ENCODE measurements at regions not wholly inside any gene's neighbourhood (a gene's known extent, or its start where the extent isn't known, plus 50 kb on each side); places are given as distances from the start of the nearest gene placed in this dataset.
"Not testable (repeated sequence)": the region's sequence is repeated elsewhere in the genome, so short reads cannot be mapped to it uniquely, and the experiment has no call there.

GRCh38 chr4:54993473-54994026 is 131.8 kb downstream of the KDR start:
- DNase-seq; H3K27me3 ChIP-seq (replicated peaks in 2 of 5; ENCODE audit: control insufficient read depth in 4 of 5, insufficient read depth in 5 of 5, low read length in 4 of 5); H3K4me1 ChIP-seq (ENCODE audit: control extremely low read depth in 1 of 4, control insufficient read depth in 4 of 4, insufficient read depth in 4 of 4, low read length in 3 of 4); CTCF ChIA-PET; POLR2A ChIA-PET; H3K36me3 ChIP-seq (ENCODE audit: control insufficient read depth in 4 of 4, insufficient read depth in 4 of 4, low read length in 3 of 4); H3K27ac ChIP-seq (ENCODE audit: insufficient read depth in 1 of 2, low read depth in 1 of 2, low read length in 2 of 2, poor library complexity in 1 of 2, severe bottlenecking in 2 of 2); H3K4me3 ChIP-seq (ENCODE audit: control insufficient read depth in 1 of 7, extremely low read depth in 1 of 7, insufficient read depth in 4 of 7, low read depth in 2 of 7, low read length in 6 of 7): not testable (repeated sequence)
- peaks cover 0 to 11% (median 2%) of the 10 kb centered on the region in 5 experiments for H3K9me3 ChIP-seq (ENCODE audit: control extremely low read depth in 1 of 5, control insufficient read depth in 4 of 5, insufficient read depth in 2 of 5, low read depth in 1 of 5, low read length in 4 of 5)
- 91% methylated on average over 23 of the region's 28 CpGs for WGBS (ENCODE audit: insufficient coverage)

DNA sequence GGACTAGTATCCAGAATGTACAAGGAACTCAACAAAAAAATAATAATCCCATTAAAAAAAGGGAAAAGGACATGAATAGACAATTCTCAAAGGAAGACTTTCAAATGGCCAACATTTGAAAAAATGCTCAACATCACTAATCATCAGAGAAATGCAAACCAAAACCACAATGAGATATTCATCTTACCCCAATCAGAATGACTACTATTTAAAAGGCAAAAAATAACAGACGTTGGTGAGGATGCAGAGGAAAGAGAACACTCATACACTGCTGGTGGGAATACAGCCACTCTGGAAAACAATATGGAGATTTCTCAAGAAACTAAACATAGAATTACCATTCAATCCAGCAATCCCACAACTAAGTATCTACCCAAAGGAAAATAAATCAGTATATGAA is 133.1 kb downstream of the KDR start:
- POLR2A ChIA-PET = no interaction called here
- no peaks in the 10 kb centered on the region for H3K27me3 ChIP-seq (replicated peaks in 2 of 5; ENCODE audit: control insufficient read depth in 4 of 5, insufficient read depth in 5 of 5, low read length in 4 of 5)
- H3K9me3 ChIP-seq (ENCODE audit: control extremely low read depth in 1 of 5, control insufficient read depth in 4 of 5, insufficient read depth in 2 of 5, low read depth in 1 of 5, low read length in 4 of 5) = peaks cover 0 to 22% (median 5%) of the 10 kb centered on the region in 5 experiments
- no CpG with 5 or more reads among the region's 1 CpG for WGBS (ENCODE audit: insufficient coverage)
- no peak overlapping the region for H3K27ac ChIP-seq (ENCODE audit: insufficient read depth in 1 of 2, low read depth in 1 of 2, low read length in 2 of 2, poor library complexity in 1 of 2, severe bottlenecking in 2 of 2)
- no peaks in the 10 kb centered on the region for H3K36me3 ChIP-seq (ENCODE audit: control insufficient read depth in 4 of 4, insufficient read depth in 4 of 4, low read length in 3 of 4)
- CTCF ChIA-PET = no interaction called here
- DNase-seq = no peak
- no peak overlapping the region for H3K4me3 ChIP-seq (ENCODE audit: control insufficient read depth in 1 of 7, extremely low read depth in 1 of 7, insufficient read depth in 4 of 7, low read depth in 2 of 7, low read length in 6 of 7)
- H3K4me1 ChIP-seq (ENCODE audit: control extremely low read depth in 1 of 4, control insufficient read depth in 4 of 4, insufficient read depth in 4 of 4, low read length in 3 of 4) = no peaks in the 10 kb centered on the region

GRCh38 chr4:54988655-54989054 is 136.7 kb downstream of the KDR start:
- ChIA-PET POLR2A (no interaction called here), CTCF (no interaction called here)
- Histone ChIP-seq H3K27ac (ENCODE audit: insufficient read depth in 1 of 2, low read depth in 1 of 2, low read length in 2 of 2, poor library complexity in 1 of 2, severe bottlenecking in 2 of 2) (no peak overlapping the region), H3K27me3 (replicated peaks in 2 of 5; ENCODE audit: control insufficient read depth in 4 of 5, insufficient read depth in 5 of 5, low read length in 4 of 5) (no peaks in the 10 kb centered on the region), H3K4me1 (ENCODE audit: control extremely low read depth in 1 of 4, control insufficient read depth in 4 of 4, insufficient read depth in 4 of 4, low read length in 3 of 4) (no peaks in the 10 kb centered on the region), H3K9me3 (ENCODE audit: control extremely low read depth in 1 of 5, control insufficient read depth in 4 of 5, insufficient read depth in 2 of 5, low read depth in 1 of 5, low read length in 4 of 5) (peaks cover 0 to 29% (median 5%) of the 10 kb centered on the region in 5 experiments), H3K36me3 (ENCODE audit: control insufficient read depth in 4 of 4, insufficient read depth in 4 of 4, low read length in 3 of 4) (no peaks in the 10 kb centered on the region), H3K4me3 (ENCODE audit: control insufficient read depth in 1 of 7, extremely low read depth in 1 of 7, insufficient read depth in 4 of 7, low read depth in 2 of 7, low read length in 6 of 7) (no peak overlapping the region)
- no peak for DNase-seq

- WGBS (ENCODE audit: insufficient coverage) = 98% methylated on average over 5 of the region's 5 CpGs
- H3K27ac ChIP-seq (ENCODE audit: insufficient read depth in 1 of 2, low read depth in 1 of 2, low read length in 2 of 2, poor library complexity in 1 of 2, severe bottlenecking in 2 of 2) = no peak overlapping the region
- H3K4me1 ChIP-seq (ENCODE audit: control extremely low read depth in 1 of 4, control insufficient read depth in 4 of 4, insufficient read depth in 4 of 4, low read length in 3 of 4) = no peaks in the 10 kb centered on the region
- no peak overlapping the region for H3K4me3 ChIP-seq (ENCODE audit: control insufficient read depth in 1 of 7, extremely low read depth in 1 of 7, insufficient read depth in 4 of 7, low read depth in 2 of 7, low read length in 6 of 7)
- ChIA-PET CTCF (no interaction called here), POLR2A (no interaction called here)
- no peaks in the 10 kb centered on the region for H3K36me3 ChIP-seq (ENCODE audit: control insufficient read depth in 4 of 4, insufficient read depth in 4 of 4, low read length in 3 of 4)
- H3K9me3 ChIP-seq (ENCODE audit: control extremely low read depth in 1 of 5, control insufficient read depth in 4 of 5, insufficient read depth in 2 of 5, low read depth in 1 of 5, low read length in 4 of 5) = peaks cover 0 to 29% (median 3%) of the 10 kb centered on the region in 5 experiments
- no peak for DNase-seq
- H3K27me3 ChIP-seq (replicated peaks in 2 of 5; ENCODE audit: control insufficient read depth in 4 of 5, insufficient read depth in 5 of 5, low read length in 4 of 5) = no peaks in the 10 kb centered on the region
These were observed 139.1 kb downstream of the KDR start for GRCh38 chr4:54986095-54986846.

GRCh38 chr4:54976682-54977081 is 148.7 kb downstream of the KDR start:
- Histone ChIP-seq H3K27me3 (replicated peaks in 2 of 5; ENCODE audit: control insufficient read depth in 4 of 5, insufficient read depth in 5 of 5, low read length in 4 of 5) (no peaks in the 10 kb centered on the region), H3K36me3 (ENCODE audit: control insufficient read depth in 4 of 4, insufficient read depth in 4 of 4, low read length in 3 of 4) (no peaks in the 10 kb centered on the region), H3K9me3 (ENCODE audit: control extremely low read depth in 1 of 5, control insufficient read depth in 4 of 5, insufficient read depth in 2 of 5, low read depth in 1 of 5, low read length in 4 of 5) (peaks cover 0 to 11% (median 0%) of the 10 kb centered on the region in 5 experiments), H3K4me3 (ENCODE audit: control insufficient read depth in 1 of 7, extremely low read depth in 1 of 7, insufficient read depth in 4 of 7, low read depth in 2 of 7, low read length in 6 of 7) (no peak overlapping the region), H3K27ac (ENCODE audit: insufficient read depth in 1 of 2, low read depth in 1 of 2, low read length in 2 of 2, poor library complexity in 1 of 2, severe bottlenecking in 2 of 2) (no peak overlapping the region), H3K4me1 (ENCODE audit: control extremely low read depth in 1 of 4, control insufficient read depth in 4 of 4, insufficient read depth in 4 of 4, low read length in 3 of 4) (no peaks in the 10 kb centered on the region)
- CTCF ChIA-PET = no interaction called here
- POLR2A ChIA-PET = no interaction called here
- WGBS (ENCODE audit: insufficient coverage) = 94% methylated on average over 4 of the region's 4 CpGs
- DNase-seq = no peak

DNA sequence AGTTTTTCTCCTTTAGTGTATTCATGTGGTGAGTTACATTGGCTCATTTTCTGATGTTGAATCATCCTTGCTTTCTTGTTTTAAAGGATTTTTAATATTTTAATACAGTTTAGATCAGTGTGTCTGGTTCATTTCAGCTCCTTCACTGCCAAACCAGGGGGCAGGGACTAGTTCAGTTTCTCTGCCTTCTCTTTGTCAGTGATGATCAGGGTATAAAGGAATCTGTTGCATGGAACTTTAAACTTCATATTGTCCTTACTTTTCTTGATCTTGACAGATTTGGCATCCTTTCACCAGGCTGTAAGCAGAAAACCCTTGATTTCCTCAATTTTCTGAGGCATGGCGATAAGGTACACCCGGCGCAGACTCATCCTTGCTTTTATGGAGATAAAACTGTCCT is 149.4 kb downstream of the KDR start:
- H3K27ac ChIP-seq (ENCODE audit: insufficient read depth in 1 of 2, low read depth in 1 of 2, low read length in 2 of 2, poor library complexity in 1 of 2, severe bottlenecking in 2 of 2) = no peak overlapping the region
- WGBS (ENCODE audit: insufficient coverage) = no CpG with 5 or more reads among the region's 3 CpGs
- CTCF ChIA-PET = interaction anchor here (1.6 kb wide), 1 partner anchor 345 kb away, joined by 3 read pairs; no protein-coding TSS in a partner anchor
- DNase-seq = no peak
- no peak overlapping the region for H3K4me3 ChIP-seq (ENCODE audit: control insufficient read depth in 1 of 7, extremely low read depth in 1 of 7, insufficient read depth in 4 of 7, low read depth in 2 of 7, low read length in 6 of 7)
- no peaks in the 10 kb centered on the region for H3K27me3 ChIP-seq (replicated peaks in 2 of 5; ENCODE audit: control insufficient read depth in 4 of 5, insufficient read depth in 5 of 5, low read length in 4 of 5)
- POLR2A ChIA-PET = no interaction called here
- no peaks in the 10 kb centered on the region for H3K36me3 ChIP-seq (ENCODE audit: control insufficient read depth in 4 of 4, insufficient read depth in 4 of 4, low read length in 3 of 4)
- peaks cover 0 to 11% (median 0%) of the 10 kb centered on the region in 5 experiments for H3K9me3 ChIP-seq (ENCODE audit: control extremely low read depth in 1 of 5, control insufficient read depth in 4 of 5, insufficient read depth in 2 of 5, low read depth in 1 of 5, low read length in 4 of 5)
- H3K4me1 ChIP-seq (ENCODE audit: control extremely low read depth in 1 of 4, control insufficient read depth in 4 of 4, insufficient read depth in 4 of 4, low read length in 3 of 4) = no peaks in the 10 kb centered on the region

DNA sequence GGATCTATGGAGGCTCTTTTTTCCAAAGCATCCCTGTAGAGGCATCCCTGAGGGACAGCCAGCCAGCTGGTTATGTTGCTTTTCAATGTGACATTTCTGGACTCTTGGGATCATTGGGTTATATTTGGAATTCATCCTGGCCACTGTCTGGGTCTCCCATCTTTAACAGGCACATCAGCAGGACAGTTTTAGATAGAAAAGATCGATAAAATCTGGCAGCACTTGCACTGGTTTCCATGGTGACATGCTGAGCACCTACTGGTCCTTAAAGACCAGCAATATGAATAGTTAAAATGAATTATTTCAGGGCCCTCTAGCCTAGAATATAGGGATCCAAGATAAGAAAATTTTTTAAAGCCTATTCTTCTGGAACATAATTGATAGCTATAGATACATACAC is 151.6 kb downstream of the KDR start:
- H3K4me1 ChIP-seq (ENCODE audit: control extremely low read depth in 1 of 4, control insufficient read depth in 4 of 4, insufficient read depth in 4 of 4, low read length in 3 of 4) = no peaks in the 10 kb centered on the region
- ChIA-PET CTCF (interaction anchor here (0.9 to 5.1 kb wide), 7 partner anchors 8 to 371 kb away, joined by 3 to 56 read pairs (median 5); no protein-coding TSS in a partner anchor), POLR2A (no interaction called here)
- H3K27me3 ChIP-seq (replicated peaks in 2 of 5; ENCODE audit: control insufficient read depth in 4 of 5, insufficient read depth in 5 of 5, low read length in 4 of 5) = no peaks in the 10 kb centered on the region
- DNase-seq = no peak
- no peaks in the 10 kb centered on the region for H3K36me3 ChIP-seq (ENCODE audit: control insufficient read depth in 4 of 4, insufficient read depth in 4 of 4, low read length in 3 of 4)
- H3K9me3 ChIP-seq (ENCODE audit: control extremely low read depth in 1 of 5, control insufficient read depth in 4 of 5, insufficient read depth in 2 of 5, low read depth in 1 of 5, low read length in 4 of 5) = peaks cover 0 to 4% (median 0%) of the 10 kb centered on the region in 5 experiments
- no peak overlapping the region for H3K27ac ChIP-seq (ENCODE audit: insufficient read depth in 1 of 2, low read depth in 1 of 2, low read length in 2 of 2, poor library complexity in 1 of 2, severe bottlenecking in 2 of 2)
- WGBS (ENCODE audit: insufficient coverage) = 100% methylated on average over 1 of the region's 1 CpG
- no peak overlapping the region for H3K4me3 ChIP-seq (ENCODE audit: control insufficient read depth in 1 of 7, extremely low read depth in 1 of 7, insufficient read depth in 4 of 7, low read depth in 2 of 7, low read length in 6 of 7)
